Caco-2 (cell line): ENCODE measurements at regions not wholly inside any gene's neighbourhood (a gene's known extent, or its start where the extent isn't known, plus 50 kb on each side); places are given as distances from the start of the nearest gene placed in this dataset.

Experiments used
- BruUV-seq: library from RNA; stranded (reverse); fragments of 400-500 nt; replicated peaks from 2 replicates; lab custom pipeline; 2021; lab: Mats Ljungman, UMichigan
- CTCF ChIA-PET: fragments of 300-600 bp; sonication (Branson Sonifier 250); formaldehyde crosslinking; loops from one replicate; lab custom pipeline; 2022; ENCODE audit warnings: antibody characterized with exemption; lab: Charles Lee
- POLR2A ChIA-PET: fragments of 300-600 bp; sonication (Branson Sonifier 250); formaldehyde crosslinking; loops from one replicate; lab custom pipeline; 2022; ENCODE audit warnings: antibody characterized with exemption; lab: Charles Lee
- DNase-seq, 2 experiments: peaks; one replicate each; pipeline versions ENCODE4 v3.0.0 to v3.0.0-alpha.2; 2020 to 2022
- H3K27me3 ChIP-seq: replicated peaks from 2 replicates; pipeline ENCODE4 v1.6.0; 2011; ENCODE audit warnings: low read length; ENCODE audit not compliant: control insufficient read depth, insufficient read depth
- H3K36me3 ChIP-seq: 2 replicates; pipeline ENCODE4 v1.5.1; 2011; ENCODE audit warnings: low read length; ENCODE audit not compliant: control insufficient read depth, insufficient read depth
- H3K4me1 ChIP-seq: fragments of 250-450 bp; sonication (Bioruptor Pico); 2 replicates; pipeline ENCODE4 v1.5.1; 2020; ENCODE audit warnings: mild to moderate bottlenecking
- H3K4me3 ChIP-seq: 2 replicates; pipeline ENCODE4 v1.5.1; 2011; ENCODE audit warnings: low read depth, mild to moderate bottlenecking, control low read depth, low read length
- H3K9me3 ChIP-seq: fragments of 250-450 bp; sonication (Bioruptor Pico); 2 replicates; pipeline ENCODE4 v1.5.1; 2020; ENCODE audit warnings: mild to moderate bottlenecking, moderate library complexity
- H3K27ac Mint-ChIP-seq: one replicate; pipeline ENCODE4 v1.8.0; 2022; ENCODE audit warnings: mixed read lengths; ENCODE audit not compliant: unreplicated experiment
- H3K27me3 Mint-ChIP-seq: one replicate; pipeline ENCODE4 v1.8.0; 2022; ENCODE audit warnings: mixed read lengths; ENCODE audit not compliant: insufficient read depth, unreplicated experiment
- H3K36me3 Mint-ChIP-seq: one replicate; pipeline ENCODE4 v1.8.0; 2022; ENCODE audit warnings: mild to moderate bottlenecking, mixed read lengths; ENCODE audit not compliant: insufficient read depth, unreplicated experiment
- H3K4me1 Mint-ChIP-seq: one replicate; pipeline ENCODE4 v1.8.0; 2022; ENCODE audit warnings: low read depth, mixed read lengths; ENCODE audit not compliant: unreplicated experiment
- H3K4me3 Mint-ChIP-seq: one replicate; pipeline ENCODE4 v1.8.0; 2022; ENCODE audit warnings: mild to moderate bottlenecking, moderate library complexity, mixed read lengths; ENCODE audit not compliant: unreplicated experiment
- H3K9me3 Mint-ChIP-seq: one replicate; pipeline ENCODE4 v1.8.0; 2022; ENCODE audit warnings: mixed read lengths; ENCODE audit not compliant: unreplicated experiment
- intact Hi-C: fragments of 100-400 bp; cut with micrococcal nuclease; formaldehyde crosslinking; loops from one replicate; pipeline ENCODE4 v1.10.0; 2022; ENCODE audit not compliant: unreplicated experiment
- TF ChIP-seq, protein P1 (sequence below), 2 experiments: fragments of 200-600 bp in 1 of 2; IDR thresholded peaks; 1 replicate in 1 of 2; 2 replicates in 1 of 2; pipeline versions ENCODE4 v1.5.1 to v1.8.0; 2011 to 2022; ENCODE audit warnings: antibody characterized with exemption in 1 of 2, control low read depth in 1 of 2, inconsistent platforms in 1 of 2, low read depth in 1 of 2, low read length in 1 of 2, mild to moderate bottlenecking in 1 of 2, moderate library complexity in 1 of 2; ENCODE audit not compliant: insufficient read depth in 1 of 2, severe bottlenecking in 1 of 2, unreplicated experiment in 1 of 2

DNA sequence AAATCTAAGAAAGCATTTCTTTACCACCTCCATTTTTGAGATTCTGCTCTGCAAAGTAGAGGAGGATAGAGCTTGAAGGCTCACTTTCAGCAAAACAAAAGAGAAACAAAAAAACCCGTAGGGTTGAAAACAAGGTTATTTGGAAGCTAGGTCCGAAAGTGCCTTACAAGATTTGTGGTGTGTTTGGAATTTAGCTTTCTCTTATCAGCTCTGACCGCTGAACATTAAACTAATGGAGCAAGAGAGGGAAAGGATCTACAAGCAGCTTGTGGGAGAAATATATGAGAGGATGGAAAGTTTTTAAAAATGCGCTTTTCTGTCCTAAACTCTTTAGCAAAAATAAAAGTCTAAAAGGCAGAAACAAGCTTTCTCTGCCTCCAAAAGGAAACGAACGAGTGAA is 545.5 kb downstream of the NTRK3 start:
- peaks cover 14% of the 10 kb centered on the region for H3K27me3 Mint-ChIP-seq
- intact Hi-C loops, result no loop called here
- POLR2A ChIA-PET, result no interaction called here

DNA sequence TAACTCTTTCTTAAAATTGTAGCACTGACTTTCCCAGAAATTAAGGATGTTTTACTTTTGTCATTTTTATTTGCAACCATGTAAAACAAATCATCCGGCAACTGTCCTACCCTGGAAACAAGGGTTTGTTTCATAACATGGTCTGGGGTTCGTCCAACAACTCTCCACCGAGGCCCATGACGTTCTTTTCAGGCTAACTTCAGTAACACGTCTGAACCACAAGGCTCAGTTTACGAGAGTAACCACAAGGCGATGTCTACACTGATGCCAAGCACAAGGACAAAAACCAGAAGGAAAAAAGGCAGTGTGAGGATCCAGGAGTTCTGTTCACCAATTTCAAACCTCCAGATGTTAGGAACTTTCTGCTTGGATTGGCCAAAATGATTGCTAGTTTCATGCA is 546.1 kb downstream of the NTRK3 start:
- Histone ChIP-seq H3K27me3 (no peaks in the 10 kb centered on the region), H3K9me3 (no peaks in the 10 kb centered on the region), H3K4me1 (no peaks in the 10 kb centered on the region), H3K4me3 (no peak overlapping the region), H3K36me3 (no peaks in the 10 kb centered on the region)
- H3K4me1 Mint-ChIP-seq, result no peaks in the 10 kb centered on the region
- ChIA-PET POLR2A (no interaction called here), CTCF (no interaction called here)
- H3K36me3 Mint-ChIP-seq, result no peaks in the 10 kb centered on the region
- intact Hi-C loops, result no loop called here
- H3K4me3 Mint-ChIP-seq, result no peak overlapping the region
- H3K27ac Mint-ChIP-seq, result no peak overlapping the region
- H3K27me3 Mint-ChIP-seq, result peaks cover 10% of the 10 kb centered on the region
- TF ChIP-seq, protein P1, sequence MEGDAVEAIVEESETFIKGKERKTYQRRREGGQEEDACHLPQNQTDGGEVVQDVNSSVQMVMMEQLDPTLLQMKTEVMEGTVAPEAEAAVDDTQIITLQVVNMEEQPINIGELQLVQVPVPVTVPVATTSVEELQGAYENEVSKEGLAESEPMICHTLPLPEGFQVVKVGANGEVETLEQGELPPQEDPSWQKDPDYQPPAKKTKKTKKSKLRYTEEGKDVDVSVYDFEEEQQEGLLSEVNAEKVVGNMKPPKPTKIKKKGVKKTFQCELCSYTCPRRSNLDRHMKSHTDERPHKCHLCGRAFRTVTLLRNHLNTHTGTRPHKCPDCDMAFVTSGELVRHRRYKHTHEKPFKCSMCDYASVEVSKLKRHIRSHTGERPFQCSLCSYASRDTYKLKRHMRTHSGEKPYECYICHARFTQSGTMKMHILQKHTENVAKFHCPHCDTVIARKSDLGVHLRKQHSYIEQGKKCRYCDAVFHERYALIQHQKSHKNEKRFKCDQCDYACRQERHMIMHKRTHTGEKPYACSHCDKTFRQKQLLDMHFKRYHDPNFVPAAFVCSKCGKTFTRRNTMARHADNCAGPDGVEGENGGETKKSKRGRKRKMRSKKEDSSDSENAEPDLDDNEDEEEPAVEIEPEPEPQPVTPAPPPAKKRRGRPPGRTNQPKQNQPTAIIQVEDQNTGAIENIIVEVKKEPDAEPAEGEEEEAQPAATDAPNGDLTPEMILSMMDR (IDR thresholded peaks at IDR 0.05; ENCODE audit: insufficient read depth in 1 of 2, low read depth in 1 of 2, low read length in 1 of 2, severe bottlenecking in 1 of 2, unreplicated experiment in 1 of 2), result no peak
- no peaks in the 10 kb centered on the region for H3K9me3 Mint-ChIP-seq
- BruUV-seq, result no TSS peak
- DNase-seq, result no peak

More for the DNA sequence above, 545.5 kb downstream of the NTRK3 start:
- CTCF ChIA-PET, result no interaction called here
- BruUV-seq, result no TSS peak
- Histone ChIP-seq H3K4me1 (no peaks in the 10 kb centered on the region), H3K27me3 (no peaks in the 10 kb centered on the region), H3K9me3 (no peaks in the 10 kb centered on the region), H3K4me3 (no peak overlapping the region), H3K36me3 (no peaks in the 10 kb centered on the region)
- DNase-seq, result no peak
- Mint-ChIP-seq H3K27ac (no peak overlapping the region), H3K36me3 (no peaks in the 10 kb centered on the region), H3K4me3 (no peak overlapping the region), H3K9me3 (no peaks in the 10 kb centered on the region), H3K4me1 (no peaks in the 10 kb centered on the region)
- TF ChIP-seq, protein P1 (IDR thresholded peaks at IDR 0.05; ENCODE audit: insufficient read depth in 1 of 2, low read depth in 1 of 2, low read length in 1 of 2, severe bottlenecking in 1 of 2, unreplicated experiment in 1 of 2), result no peak

DNA sequence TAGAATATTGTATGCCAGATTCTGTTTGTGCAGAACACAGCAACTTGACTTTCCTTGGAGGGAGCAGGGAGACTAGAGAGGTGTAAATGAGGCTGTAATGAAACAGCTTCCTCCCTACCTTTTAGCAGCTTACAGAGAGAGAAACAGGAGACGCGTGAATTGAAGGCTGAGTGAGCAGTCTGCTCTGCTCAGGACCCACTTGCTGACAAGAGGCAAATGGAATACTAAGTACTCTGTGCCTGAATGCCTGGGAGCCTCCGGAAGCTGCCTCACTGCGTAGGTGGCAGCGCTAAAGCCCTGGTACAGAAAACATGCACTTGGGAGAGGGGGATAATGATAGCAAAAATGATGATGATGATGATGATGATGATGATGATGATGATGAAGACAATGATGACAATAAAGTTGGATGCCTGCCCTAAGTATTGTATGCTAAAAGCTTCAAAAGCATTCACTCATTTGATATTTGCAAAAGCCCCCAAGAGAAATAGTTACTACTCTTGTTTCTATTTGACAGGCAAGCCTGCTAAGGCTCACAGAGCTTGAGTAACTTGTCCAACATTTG is 548.9 kb downstream of the NTRK3 start:
- Mint-ChIP-seq H3K9me3 (no peaks in the 10 kb centered on the region), H3K4me1 (no peaks in the 10 kb centered on the region), H3K27me3 (peaks cover 15% of the 10 kb centered on the region), H3K4me3 (no peak overlapping the region), H3K27ac (no peak overlapping the region), H3K36me3 (no peaks in the 10 kb centered on the region)
- TF ChIP-seq, protein P1 (IDR thresholded peaks at IDR 0.05; ENCODE audit: insufficient read depth in 1 of 2, low read depth in 1 of 2, low read length in 1 of 2, severe bottlenecking in 1 of 2, unreplicated experiment in 1 of 2), result no peak
- intact Hi-C loops, result no loop called here
- ChIA-PET POLR2A (no interaction called here), CTCF (no interaction called here)
- Histone ChIP-seq H3K4me1 (no peaks in the 10 kb centered on the region), H3K9me3 (no peaks in the 10 kb centered on the region), H3K4me3 (no peak overlapping the region), H3K36me3 (no peaks in the 10 kb centered on the region), H3K27me3 (no peaks in the 10 kb centered on the region)
- DNase-seq, result no peak
- no TSS peak for BruUV-seq
